ENCODE measurements at regions not wholly inside any gene's neighbourhood (a gene's known extent, or its start where the extent isn't known, plus 50 kb on each side); places are given as distances from the start of the nearest gene placed in this dataset.

GRCh38 chr2:220880623-220881596 lies 691.2 kb downstream of the EPHA4 start:
- Histone ChIP-seq H3K79me2 (replicated peaks; ENCODE audit: insufficient read depth, low read length) (no peaks in the 10 kb centered on the region), H3K27ac (ENCODE audit: low read length) (no peak overlapping the region), H3K36me3 (ENCODE audit: insufficient read depth, low read length) (no peaks in the 10 kb centered on the region), H3K9ac (ENCODE audit: low read length) (no peak overlapping the region), H3K9me3 (ENCODE audit: low read length) (no peaks in the 10 kb centered on the region), H3K4me2 (ENCODE audit: low read length) (no peak overlapping the region), H3K27me3 (ENCODE audit: insufficient read depth, low read depth, low read length) (no peaks in the 10 kb centered on the region), H3F3A (ENCODE audit: insufficient read depth, low read length, poor library complexity, severe bottlenecking) (no peaks in the 10 kb centered on the region), H3K4me3 (ENCODE audit: low read length) (no peak overlapping the region), H4K20me1 (ENCODE audit: insufficient read depth) (no peaks in the 10 kb centered on the region), H3K9me2 (ENCODE audit: insufficient read depth, low read length) (no peaks in the 10 kb centered on the region), H2AFZ (ENCODE audit: low read depth, low read length) (no peak overlapping the region)
- TF ChIP-seq TAF1 (IDR thresholded peaks at IDR 0.05; ENCODE audit: low read depth) (no peak), REST (IDR thresholded peaks at IDR 0.05; ENCODE audit: borderline replicate concordance) (no peak)

GRCh38 chr2:220882507-220882906 lies 689.6 kb downstream of the EPHA4 start:
- H3K9ac ChIP-seq (ENCODE audit: low read length): no peak overlapping the region
- no peaks in the 10 kb centered on the region for H3K9me2 ChIP-seq (ENCODE audit: insufficient read depth, low read length)
- H3K4me2 ChIP-seq (ENCODE audit: low read length): no peak overlapping the region
- TF ChIP-seq SMC3 (conservative IDR thresholded peaks at IDR 0.05; ENCODE audit: poor library complexity): no peak
- TF ChIP-seq EP300 (conservative IDR thresholded peaks at IDR 0.05; ENCODE audit: poor library complexity, severe bottlenecking): no peak
- no peak for TF ChIP-seq POLR2AphosphoS5 (IDR thresholded peaks at IDR 0.05)
- TF ChIP-seq TAF1 (IDR thresholded peaks at IDR 0.05; ENCODE audit: low read depth): no peak
- no peak for TF ChIP-seq CTCF (IDR thresholded peaks at IDR 0.05; ENCODE audit: poor library complexity, severe bottlenecking)
- TF ChIP-seq MXI1 (conservative IDR thresholded peaks at IDR 0.05; ENCODE audit: poor library complexity, severe bottlenecking): no peak
- no peaks in the 10 kb centered on the region for H4K20me1 ChIP-seq (ENCODE audit: insufficient read depth)
- no peak overlapping the region for H3K4me3 ChIP-seq (ENCODE audit: low read length)
- no peaks in the 10 kb centered on the region for H3K36me3 ChIP-seq (ENCODE audit: insufficient read depth, low read length)
- no peaks in the 10 kb centered on the region for H3K9me3 ChIP-seq (ENCODE audit: low read length)
- no peak overlapping the region for H3K27ac ChIP-seq (ENCODE audit: low read length)
- no peaks in the 10 kb centered on the region for H3F3A ChIP-seq (ENCODE audit: insufficient read depth, low read length, poor library complexity, severe bottlenecking)
- no peaks in the 10 kb centered on the region for H3K27me3 ChIP-seq (ENCODE audit: insufficient read depth, low read depth, low read length)
- H2AFZ ChIP-seq (ENCODE audit: low read depth, low read length): no peak overlapping the region
- no peaks in the 10 kb centered on the region for H3K79me2 ChIP-seq (replicated peaks; ENCODE audit: insufficient read depth, low read length)

GRCh38 chr2:220885593-220885992 lies 686.5 kb downstream of the EPHA4 start:
- H3K27ac ChIP-seq (ENCODE audit: low read length): no peak overlapping the region
- no peaks in the 10 kb centered on the region for H3F3A ChIP-seq (ENCODE audit: insufficient read depth, low read length, poor library complexity, severe bottlenecking)
- H4K20me1 ChIP-seq (ENCODE audit: insufficient read depth): no peaks in the 10 kb centered on the region
- no peaks in the 10 kb centered on the region for H3K9me3 ChIP-seq (ENCODE audit: low read length)
- H3K4me3 ChIP-seq (ENCODE audit: low read length): no peak overlapping the region
- no peaks in the 10 kb centered on the region for H3K9me2 ChIP-seq (ENCODE audit: insufficient read depth, low read length)
- H2AFZ ChIP-seq (ENCODE audit: low read depth, low read length): no peak overlapping the region
- no peak overlapping the region for H3K9ac ChIP-seq (ENCODE audit: low read length)
- no peaks in the 10 kb centered on the region for H3K36me3 ChIP-seq (ENCODE audit: insufficient read depth, low read length)
- TF ChIP-seq SMC3 (conservative IDR thresholded peaks at IDR 0.05; ENCODE audit: poor library complexity) (no peak), MXI1 (conservative IDR thresholded peaks at IDR 0.05; ENCODE audit: poor library complexity, severe bottlenecking) (no peak), CTCF (IDR thresholded peaks at IDR 0.05; ENCODE audit: poor library complexity, severe bottlenecking) (no peak), EP300 (conservative IDR thresholded peaks at IDR 0.05; ENCODE audit: poor library complexity, severe bottlenecking) (no peak), RAD21 (conservative IDR thresholded peaks at IDR 0.05) (no peak), REST (IDR thresholded peaks at IDR 0.05; ENCODE audit: borderline replicate concordance) (no peak), TAF1 (IDR thresholded peaks at IDR 0.05; ENCODE audit: low read depth) (no peak)
- no peaks in the 10 kb centered on the region for H3K27me3 ChIP-seq (ENCODE audit: insufficient read depth, low read depth, low read length)
- H3K4me2 ChIP-seq (ENCODE audit: low read length): no peak overlapping the region
- H3K79me2 ChIP-seq (replicated peaks; ENCODE audit: insufficient read depth, low read length): no peaks in the 10 kb centered on the region
